Neural cell (in vitro differentiated cells): ENCODE measurements at regions not wholly inside any gene's neighbourhood (a gene's known extent, or its start where the extent isn't known, plus 50 kb on each side); places are given as distances from the start of the nearest gene placed in this dataset.

Experiments
- EZH2 ChIP-seq: fragments of 200-600, 300-800 bp; shearing (Covaris generic), sonication (generic); IDR thresholded peaks from 2 replicates; pipeline ENCODE4 v1.6.1; 2014; ENCODE audit warnings: antibody characterized with exemption, low read length, borderline replicate concordance, mild to moderate bottlenecking; ENCODE audit not compliant: insufficient read depth, poor library complexity, severe bottlenecking
- POLR2AphosphoS5 ChIP-seq: IDR thresholded peaks from 2 replicates; pipeline ENCODE4 v1.6.1; 2012
- RAD21 ChIP-seq: fragments of 450-650 bp; conservative IDR thresholded peaks from 2 replicates; pipeline ENCODE4 v1.6.1; 2014; ENCODE audit warnings: antibody characterized with exemption, mild to moderate bottlenecking, moderate library complexity
- SMC3 ChIP-seq: fragments of 450-650 bp; conservative IDR thresholded peaks from 2 replicates; pipeline ENCODE4 v1.6.1; 2014; ENCODE audit warnings: antibody characterized with exemption, mild to moderate bottlenecking, moderate library complexity; ENCODE audit not compliant: poor library complexity
- TF ChIP-seq, protein P1 (sequence below): fragments of 450-650 bp; IDR thresholded peaks from 2 replicates; pipeline ENCODE4 v1.5.1; 2014; ENCODE audit warnings: antibody characterized with exemption, mild to moderate bottlenecking, moderate library complexity; ENCODE audit not compliant: poor library complexity, severe bottlenecking
- TF ChIP-seq, protein P2 (sequence below): IDR thresholded peaks from 2 replicates; pipeline ENCODE4 v1.6.1; 2012; ENCODE audit warnings: borderline replicate concordance

GRCh38 chr2:186984481-186984880 lies 135.5 kb upstream of the ZSWIM2 start:
- TF ChIP-seq, protein P1, sequence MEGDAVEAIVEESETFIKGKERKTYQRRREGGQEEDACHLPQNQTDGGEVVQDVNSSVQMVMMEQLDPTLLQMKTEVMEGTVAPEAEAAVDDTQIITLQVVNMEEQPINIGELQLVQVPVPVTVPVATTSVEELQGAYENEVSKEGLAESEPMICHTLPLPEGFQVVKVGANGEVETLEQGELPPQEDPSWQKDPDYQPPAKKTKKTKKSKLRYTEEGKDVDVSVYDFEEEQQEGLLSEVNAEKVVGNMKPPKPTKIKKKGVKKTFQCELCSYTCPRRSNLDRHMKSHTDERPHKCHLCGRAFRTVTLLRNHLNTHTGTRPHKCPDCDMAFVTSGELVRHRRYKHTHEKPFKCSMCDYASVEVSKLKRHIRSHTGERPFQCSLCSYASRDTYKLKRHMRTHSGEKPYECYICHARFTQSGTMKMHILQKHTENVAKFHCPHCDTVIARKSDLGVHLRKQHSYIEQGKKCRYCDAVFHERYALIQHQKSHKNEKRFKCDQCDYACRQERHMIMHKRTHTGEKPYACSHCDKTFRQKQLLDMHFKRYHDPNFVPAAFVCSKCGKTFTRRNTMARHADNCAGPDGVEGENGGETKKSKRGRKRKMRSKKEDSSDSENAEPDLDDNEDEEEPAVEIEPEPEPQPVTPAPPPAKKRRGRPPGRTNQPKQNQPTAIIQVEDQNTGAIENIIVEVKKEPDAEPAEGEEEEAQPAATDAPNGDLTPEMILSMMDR = no peak
- TF ChIP-seq POLR2AphosphoS5 (no peak), EZH2 (no peak), SMC3 (no peak), RAD21 (no peak)
- TF ChIP-seq, protein P2, sequence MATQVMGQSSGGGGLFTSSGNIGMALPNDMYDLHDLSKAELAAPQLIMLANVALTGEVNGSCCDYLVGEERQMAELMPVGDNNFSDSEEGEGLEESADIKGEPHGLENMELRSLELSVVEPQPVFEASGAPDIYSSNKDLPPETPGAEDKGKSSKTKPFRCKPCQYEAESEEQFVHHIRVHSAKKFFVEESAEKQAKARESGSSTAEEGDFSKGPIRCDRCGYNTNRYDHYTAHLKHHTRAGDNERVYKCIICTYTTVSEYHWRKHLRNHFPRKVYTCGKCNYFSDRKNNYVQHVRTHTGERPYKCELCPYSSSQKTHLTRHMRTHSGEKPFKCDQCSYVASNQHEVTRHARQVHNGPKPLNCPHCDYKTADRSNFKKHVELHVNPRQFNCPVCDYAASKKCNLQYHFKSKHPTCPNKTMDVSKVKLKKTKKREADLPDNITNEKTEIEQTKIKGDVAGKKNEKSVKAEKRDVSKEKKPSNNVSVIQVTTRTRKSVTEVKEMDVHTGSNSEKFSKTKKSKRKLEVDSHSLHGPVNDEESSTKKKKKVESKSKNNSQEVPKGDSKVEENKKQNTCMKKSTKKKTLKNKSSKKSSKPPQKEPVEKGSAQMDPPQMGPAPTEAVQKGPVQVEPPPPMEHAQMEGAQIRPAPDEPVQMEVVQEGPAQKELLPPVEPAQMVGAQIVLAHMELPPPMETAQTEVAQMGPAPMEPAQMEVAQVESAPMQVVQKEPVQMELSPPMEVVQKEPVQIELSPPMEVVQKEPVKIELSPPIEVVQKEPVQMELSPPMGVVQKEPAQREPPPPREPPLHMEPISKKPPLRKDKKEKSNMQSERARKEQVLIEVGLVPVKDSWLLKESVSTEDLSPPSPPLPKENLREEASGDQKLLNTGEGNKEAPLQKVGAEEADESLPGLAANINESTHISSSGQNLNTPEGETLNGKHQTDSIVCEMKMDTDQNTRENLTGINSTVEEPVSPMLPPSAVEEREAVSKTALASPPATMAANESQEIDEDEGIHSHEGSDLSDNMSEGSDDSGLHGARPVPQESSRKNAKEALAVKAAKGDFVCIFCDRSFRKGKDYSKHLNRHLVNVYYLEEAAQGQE = no peak
